Peyer's patch (tissue), 4 donors: ENCODE measurements at regions not wholly inside any gene's neighbourhood (a gene's known extent, or its start where the extent isn't known, plus 50 kb on each side); places are given as distances from the start of the nearest gene placed in this dataset.

Source experiments
- DNase-seq, 3 donors: peaks; one replicate each; pipeline ENCODE4 v3.0.0-alpha.2; 2017 to 2019
- H3K27ac ChIP-seq, 4 donors: fragments of 200-600 bp; sonication (generic); one replicate each; pipeline ENCODE4 v1.5.1; 2016 to 2019
- H3K27me3 ChIP-seq, 2 donors: fragments of 200-600 bp; sonication (generic); one replicate each; pipeline ENCODE4 v1.5.1; 2019
- H3K36me3 ChIP-seq, 3 donors: fragments of 200-600 bp; sonication (generic); one replicate each; pipeline ENCODE4 v1.5.1; 2016 to 2019
- H3K4me1 ChIP-seq, 4 donors: fragments of 200-600 bp; sonication (generic); one replicate each; pipeline ENCODE4 v1.5.1; 2016 to 2019
- H3K4me3 ChIP-seq, 4 donors: fragments of 200-600 bp; sonication (generic); 1 replicate in 3 of 4; 2 replicates in 1 of 4; pipeline ENCODE4 v1.5.1; 2016 to 2019; ENCODE audit warnings: mild to moderate bottlenecking in 1 of 4
- H3K9me3 ChIP-seq, 4 donors: fragments of 200-600 bp; sonication (generic); one replicate each; pipeline ENCODE4 v1.5.1; 2016 to 2019; ENCODE audit warnings: mild to moderate bottlenecking in 1 of 4
- CTCF ChIP-seq, 6 experiments: fragments of 450-650 bp in 4 of 6; fragments of 200-600 bp in 2 of 6; sonication (generic) in 1 of 6; IDR thresholded peaks; one replicate each; pipeline ENCODE4 v1.5.1; 2017 to 2019; ENCODE audit warnings: antibody characterized with exemption in 6 of 6, mild to moderate bottlenecking in 3 of 6, moderate library complexity in 1 of 6
- POLR2A ChIP-seq, 2 donors: fragments of 450-650 bp; IDR thresholded peaks; one replicate each; pipeline ENCODE4 v1.5.1; 2017; ENCODE audit warnings: antibody characterized with exemption in 2 of 2, mild to moderate bottlenecking in 2 of 2, moderate library complexity in 2 of 2

- Histone ChIP-seq H3K27me3 (no peaks in the 10 kb centered on the region), H3K36me3 (no peaks in the 10 kb centered on the region), H3K4me1 (peaks cover 0 to 28% (median 0%) of the 10 kb centered on the region in 4 donors), H3K27ac (peak overlapping the region in 1 of 4 donors; percentile 75), H3K9me3 (peaks cover 0 to under 1% (median 0%) of the 10 kb centered on the region in 4 donors), H3K4me3 (no peak overlapping the region)
- TF ChIP-seq POLR2A (IDR thresholded peaks at IDR 0.05) = no peak
- TF ChIP-seq CTCF (IDR thresholded peaks at IDR 0.05) = peak in 2 of 6 experiments; percentile 20 to 42
- DNase-seq = peak in 1 of 3 donors; percentile 56
Measured at GRCh38 chr13:102947745-102948405, 102.0 kb downstream of the ERCC5 start.

GRCh38 chr13:102945886-102946285 lies 100.1 kb downstream of the ERCC5 start:
- TF ChIP-seq CTCF (IDR thresholded peaks at IDR 0.05) (no peak), POLR2A (IDR thresholded peaks at IDR 0.05) (no peak)

GRCh38 chr13:102945324-102945815 lies 99.5 kb downstream of the ERCC5 start:
- no peak overlapping the region for H3K4me3 ChIP-seq
- H3K9me3 ChIP-seq = peaks cover 0 to 5% (median 0%) of the 10 kb centered on the region in 4 donors
- no peaks in the 10 kb centered on the region for H3K27me3 ChIP-seq
- TF ChIP-seq CTCF (IDR thresholded peaks at IDR 0.05) = no peak
- TF ChIP-seq POLR2A (IDR thresholded peaks at IDR 0.05) = no peak
- no peak for DNase-seq
- H3K27ac ChIP-seq = peak overlapping the region in 2 of 4 donors; percentile 40 to 75
- H3K4me1 ChIP-seq = peaks cover 0 to 28% (median 0%) of the 10 kb centered on the region in 4 donors
- H3K36me3 ChIP-seq = no peaks in the 10 kb centered on the region

More at GRCh38 chr13:102945886-102946285, 100.1 kb downstream of the ERCC5 start:
- Histone ChIP-seq H3K4me3 (no peak overlapping the region), H3K36me3 (no peaks in the 10 kb centered on the region), H3K4me1 (peaks cover 0 to 28% (median 0%) of the 10 kb centered on the region in 4 donors), H3K27ac (peak overlapping the region in 2 of 4 donors; percentile 40 to 75), H3K9me3 (peaks cover 0 to 5% (median 0%) of the 10 kb centered on the region in 4 donors), H3K27me3 (no peaks in the 10 kb centered on the region)
- DNase-seq = no peak

GRCh38 chr13:102944821-102945220 lies 99.0 kb downstream of the ERCC5 start:
- Histone ChIP-seq H3K36me3 (no peaks in the 10 kb centered on the region), H3K27me3 (no peaks in the 10 kb centered on the region), H3K4me3 (no peak overlapping the region), H3K9me3 (peaks cover 0 to 5% (median 0%) of the 10 kb centered on the region in 4 donors), H3K27ac (peak overlapping the region in 1 of 4 donors; percentile 21), H3K4me1 (peaks cover 0 to 28% (median 0%) of the 10 kb centered on the region in 4 donors)
- no peak for DNase-seq
- no peak for TF ChIP-seq CTCF (IDR thresholded peaks at IDR 0.05)
- no peak for TF ChIP-seq POLR2A (IDR thresholded peaks at IDR 0.05)

GRCh38 chr13:102940770-102941169 lies 94.9 kb downstream of the ERCC5 start:
- Histone ChIP-seq H3K4me1 (peaks cover 0 to 12% (median 0%) of the 10 kb centered on the region in 4 donors), H3K27ac (no peak overlapping the region), H3K4me3 (no peak overlapping the region), H3K9me3 (peaks cover 0 to 5% (median 0%) of the 10 kb centered on the region in 4 donors), H3K36me3 (no peaks in the 10 kb centered on the region), H3K27me3 (no peaks in the 10 kb centered on the region)
- no peak for DNase-seq
- TF ChIP-seq CTCF (IDR thresholded peaks at IDR 0.05) (no peak), POLR2A (IDR thresholded peaks at IDR 0.05) (no peak)
